DND-41 (cell line): ENCODE measurements at regions not wholly inside any gene's neighbourhood (a gene's known extent, or its start where the extent isn't known, plus 50 kb on each side); places are given as distances from the start of the nearest gene placed in this dataset.

Experiments used
- CTCF ChIP-seq: IDR thresholded peaks from 2 replicates; pipeline ENCODE4 v1.5.1; 2012; ENCODE audit warnings: borderline replicate concordance, low read length, moderate library complexity, mild to moderate bottlenecking; ENCODE audit not compliant: poor library complexity, severe bottlenecking; ENCODE audit errors: extremely low read depth
- EZH2 ChIP-seq: IDR thresholded peaks from 3 replicates; pipeline ENCODE4 v1.6.1; 2012; ENCODE audit warnings: borderline replicate concordance, low read depth, mild to moderate bottlenecking, moderate library complexity, low read length, inconsistent platforms; ENCODE audit not compliant: severe bottlenecking

DNA sequence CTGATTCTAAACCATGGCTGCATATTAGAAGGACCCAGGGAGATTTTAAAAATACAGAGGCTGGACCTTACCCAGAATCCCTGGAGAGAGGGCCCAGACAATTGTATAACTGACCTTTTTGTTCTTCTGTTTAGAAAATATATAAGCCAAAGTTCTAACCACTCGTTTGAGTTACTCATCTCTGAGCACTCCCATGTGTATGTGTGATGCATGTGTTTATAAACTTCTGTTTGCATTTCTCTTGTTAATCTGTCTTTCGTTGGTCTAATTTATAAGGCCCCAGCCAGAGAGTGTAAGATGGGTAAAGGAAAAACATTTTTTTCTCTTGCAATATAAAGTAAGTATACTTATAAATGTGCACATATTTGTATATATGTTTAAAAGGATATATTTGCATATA, 443.9 kb downstream of the ZNF608 start:
- no peak for TF ChIP-seq CTCF
- no peak for TF ChIP-seq EZH2
